ENCODE measurements at regions not wholly inside any gene's neighbourhood (a gene's known extent, or its start where the extent isn't known, plus 50 kb on each side); places are given as distances from the start of the nearest gene placed in this dataset.
"Not testable (repeated sequence)": the region's sequence is repeated elsewhere in the genome, so short reads cannot be mapped to it uniquely, and the experiment has no call there.

GRCh38 chr5:92544036-92544435 is 1037.0 kb downstream of the NR2F1-AS1 start:
- no peak for DNase-seq

- no peak for DNase-seq
These were observed 1037.8 kb downstream of the NR2F1-AS1 start for GRCh38 chr5:92543201-92543600.

- not testable (repeated sequence) for DNase-seq
These were observed 1039.0 kb downstream of the NR2F1-AS1 start for GRCh38 chr5:92542017-92542416.

GRCh38 chr5:92527311-92528078 is 1053.5 kb downstream of the NR2F1-AS1 start:
- no peak for DNase-seq

GRCh38 chr5:92525131-92525530 is 1055.9 kb downstream of the NR2F1-AS1 start:
- DNase-seq: no peak

- no peak for DNase-seq
These were observed 1061.0 kb downstream of the NR2F1-AS1 start for GRCh38 chr5:92519811-92520632.

GRCh38 chr5:92518318-92518904 is 1062.6 kb downstream of the NR2F1-AS1 start:
- DNase-seq: no peak

- DNase-seq: no peak
These were observed 1066.1 kb downstream of the NR2F1-AS1 start for GRCh38 chr5:92514896-92515295.

GRCh38 chr5:92513067-92513466 is 1068.0 kb downstream of the NR2F1-AS1 start:
- no peak for DNase-seq

- DNase-seq: no peak
These were observed 1072.7 kb downstream of the NR2F1-AS1 start for GRCh38 chr5:92508271-92508670.

- DNase-seq: no peak
These were observed 1075.1 kb downstream of the NR2F1-AS1 start for GRCh38 chr5:92505925-92506324.

GRCh38 chr5:92505145-92505544 is 1075.9 kb downstream of the NR2F1-AS1 start:
- no peak for DNase-seq

GRCh38 chr5:92504346-92504745 is 1076.7 kb downstream of the NR2F1-AS1 start:
- DNase-seq: no peak

GRCh38 chr5:92500752-92501151 is 1080.3 kb downstream of the NR2F1-AS1 start:
- DNase-seq: no peak

GRCh38 chr5:92496545-92496944 is 1084.5 kb downstream of the NR2F1-AS1 start:
- no peak for DNase-seq

- DNase-seq: no peak
These were observed 1086.5 kb downstream of the NR2F1-AS1 start for GRCh38 chr5:92494508-92494907.

- DNase-seq: no peak
These were observed 1088.1 kb downstream of the NR2F1-AS1 start for GRCh38 chr5:92492908-92493307.

- DNase-seq: no peak
These were observed 1096.5 kb downstream of the NR2F1-AS1 start for GRCh38 chr5:92484484-92484883.

GRCh38 chr5:92472981-92473566 is 1090.0 kb upstream of the ARRDC3 start:
- DNase-seq: no peak

- DNase-seq: no peak
These were observed 1088.7 kb upstream of the ARRDC3 start for GRCh38 chr5:92471861-92472260.

GRCh38 chr5:92470770-92471169 is 1087.7 kb upstream of the ARRDC3 start:
- no peak for DNase-seq

- no peak for DNase-seq
These were observed 1085.2 kb upstream of the ARRDC3 start for GRCh38 chr5:92468295-92468694.

GRCh38 chr5:92467695-92468094 is 1084.6 kb upstream of the ARRDC3 start:
- no peak for DNase-seq

Measured in islet precursor cell (in vitro differentiated cells).